ENCODE measurements at regions not wholly inside any gene's neighbourhood (a gene's known extent, or its start where the extent isn't known, plus 50 kb on each side); places are given as distances from the start of the nearest gene placed in this dataset.
A peak's percentile ranks its signal among the peaks of the same experiment; 100 is the strongest.

DNA sequence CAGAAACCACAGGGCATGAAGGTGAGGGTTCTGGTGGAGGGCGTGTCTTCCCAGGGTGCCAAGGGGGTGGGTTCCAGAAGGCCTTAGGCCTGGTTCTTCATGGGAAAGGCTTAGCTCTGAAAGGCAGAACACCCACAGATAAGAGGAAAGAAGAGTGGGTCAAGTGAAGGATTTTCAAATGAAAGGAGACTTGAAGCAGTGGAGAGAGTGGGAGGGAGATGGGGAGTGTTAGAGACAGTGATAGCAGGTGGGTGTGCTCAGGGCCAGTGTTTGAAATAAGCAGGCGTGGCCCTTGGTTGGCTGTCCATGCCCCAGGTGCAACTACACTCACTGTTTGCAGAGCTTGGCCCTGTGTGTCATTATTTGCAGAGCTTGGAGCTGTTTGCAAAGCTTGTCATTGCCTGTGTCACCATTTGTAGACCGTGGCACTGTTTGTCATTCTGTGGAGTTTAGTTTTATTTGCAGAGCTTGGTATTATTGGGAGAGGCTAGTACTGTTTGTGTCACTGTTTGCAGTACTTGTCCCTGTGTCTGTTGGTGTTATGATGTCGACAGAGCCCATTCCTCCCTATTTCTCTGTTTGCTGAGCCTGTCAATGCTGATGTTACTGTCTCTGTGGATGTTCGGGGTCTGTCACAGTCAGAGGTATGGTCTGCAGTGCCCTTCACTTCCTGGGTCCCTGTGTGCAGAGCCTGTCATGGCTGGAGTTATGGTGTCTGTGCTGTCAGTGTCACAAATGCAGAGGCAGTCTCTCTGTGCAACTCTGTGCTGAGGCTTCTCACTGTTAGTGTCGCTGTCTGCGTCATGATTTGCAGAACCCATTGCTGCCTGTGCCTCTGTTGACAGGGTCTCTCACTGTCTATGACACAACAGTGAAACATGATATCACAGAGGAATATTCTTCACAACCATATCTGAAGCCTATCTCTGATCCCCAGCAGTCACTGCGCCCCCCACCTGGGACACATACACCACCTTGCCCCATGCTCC is 127.7 kb upstream of the LRFN2 start (continued):
- TF ChIP-seq, protein P1, sequence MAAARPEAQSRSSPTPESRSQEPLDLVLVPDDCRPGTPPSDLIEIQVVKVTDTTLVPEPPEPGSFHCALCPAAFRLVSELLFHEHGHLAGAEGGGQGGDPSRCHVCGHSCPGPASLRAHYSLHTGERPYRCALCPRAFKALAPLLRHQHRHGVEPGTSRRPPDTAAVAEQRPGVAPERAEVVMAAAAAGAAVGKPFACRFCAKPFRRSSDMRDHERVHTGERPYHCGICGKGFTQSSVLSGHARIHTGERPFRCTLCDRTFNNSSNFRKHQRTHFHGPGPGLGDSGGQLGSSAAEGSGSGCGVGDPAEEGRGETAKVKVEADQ (CRISPR knock-in tag; IDR thresholded peaks at IDR 0.05; ENCODE audit: borderline replicate concordance), result no peak
- TF ChIP-seq TBL1XR1 (IDR thresholded peaks at IDR 0.05; ENCODE audit: borderline replicate concordance, low read length, partially characterized antibody), result peak; percentile 61
- TF ChIP-seq FOXC1 (CRISPR knock-in tag; IDR thresholded peaks at IDR 0.05; ENCODE audit: borderline replicate concordance), result no peak
- TF ChIP-seq HMG20B (CRISPR knock-in tag; conservative IDR thresholded peaks at IDR 0.05), result peak; percentile 94
- TF ChIP-seq RERE (CRISPR knock-in tag; IDR thresholded peaks at IDR 0.05; ENCODE audit: low read depth), result peak; percentile 98
- no peak for TF ChIP-seq ZMYM4 (CRISPR knock-in tag; IDR thresholded peaks at IDR 0.05)
- no peak for TF ChIP-seq MATR3 (CRISPR knock-in tag; IDR thresholded peaks at IDR 0.05)
- no peak for TF ChIP-seq PLSCR1 (CRISPR knock-in tag; IDR thresholded peaks at IDR 0.05; ENCODE audit: borderline replicate concordance)
- TF ChIP-seq, protein P2, sequence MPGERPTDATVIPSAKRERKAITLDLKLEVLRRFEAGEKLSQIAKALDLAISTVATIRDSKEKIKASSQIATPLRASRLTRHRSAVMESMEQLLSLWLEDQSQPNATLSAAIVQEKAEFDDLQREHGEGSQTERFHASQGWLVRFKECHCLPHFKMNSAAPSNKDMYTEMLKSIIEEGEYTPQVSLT (CRISPR knock-in tag; IDR thresholded peaks at IDR 0.05; ENCODE audit: borderline replicate concordance, low read depth), result no peak
- TF ChIP-seq, protein P3, sequence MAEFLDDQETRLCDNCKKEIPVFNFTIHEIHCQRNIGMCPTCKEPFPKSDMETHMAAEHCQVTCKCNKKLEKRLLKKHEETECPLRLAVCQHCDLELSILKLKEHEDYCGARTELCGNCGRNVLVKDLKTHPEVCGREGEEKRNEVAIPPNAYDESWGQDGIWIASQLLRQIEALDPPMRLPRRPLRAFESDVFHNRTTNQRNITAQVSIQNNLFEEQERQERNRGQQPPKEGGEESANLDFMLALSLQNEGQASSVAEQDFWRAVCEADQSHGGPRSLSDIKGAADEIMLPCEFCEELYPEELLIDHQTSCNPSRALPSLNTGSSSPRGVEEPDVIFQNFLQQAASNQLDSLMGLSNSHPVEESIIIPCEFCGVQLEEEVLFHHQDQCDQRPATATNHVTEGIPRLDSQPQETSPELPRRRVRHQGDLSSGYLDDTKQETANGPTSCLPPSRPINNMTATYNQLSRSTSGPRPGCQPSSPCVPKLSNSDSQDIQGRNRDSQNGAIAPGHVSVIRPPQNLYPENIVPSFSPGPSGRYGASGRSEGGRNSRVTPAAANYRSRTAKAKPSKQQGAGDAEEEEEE (CRISPR knock-in tag; IDR thresholded peaks at IDR 0.05; ENCODE audit: borderline replicate concordance), result no peak
- 0 out of 2 replicates have a peak, but pooled peaks have one; percentile 4 for TF ChIP-seq ZNF431 (CRISPR knock-in tag; IDR thresholded peaks at IDR 0.05; ENCODE audit: borderline replicate concordance, low read depth)
- TF ChIP-seq THAP9 (CRISPR knock-in tag; IDR thresholded peaks at IDR 0.05; ENCODE audit: borderline replicate concordance), result peak; percentile 96
- TF ChIP-seq ELF3 (CRISPR knock-in tag; IDR thresholded peaks at IDR 0.05), result peak; percentile 80
- TF ChIP-seq ZNF34 (CRISPR knock-in tag; IDR thresholded peaks at IDR 0.05; ENCODE audit: borderline replicate concordance), result no peak
- TF ChIP-seq MYNN (CRISPR knock-in tag; IDR thresholded peaks at IDR 0.05; ENCODE audit: low read depth), result no peak
